ENCODE measurements at regions not wholly inside any gene's neighbourhood (a gene's known extent, or its start where the extent isn't known, plus 50 kb on each side); places are given as distances from the start of the nearest gene placed in this dataset.

GRCh38 chr5:136667789-136668188, 302.4 kb upstream of the TRPC7 start:
- no peak for TF ChIP-seq ZFX (IDR thresholded peaks at IDR 0.05; ENCODE audit: borderline replicate concordance)
- TF ChIP-seq CTCF (IDR thresholded peaks at IDR 0.05), result no peak
- H3K27ac ChIP-seq, result no peak overlapping the region

DNA sequence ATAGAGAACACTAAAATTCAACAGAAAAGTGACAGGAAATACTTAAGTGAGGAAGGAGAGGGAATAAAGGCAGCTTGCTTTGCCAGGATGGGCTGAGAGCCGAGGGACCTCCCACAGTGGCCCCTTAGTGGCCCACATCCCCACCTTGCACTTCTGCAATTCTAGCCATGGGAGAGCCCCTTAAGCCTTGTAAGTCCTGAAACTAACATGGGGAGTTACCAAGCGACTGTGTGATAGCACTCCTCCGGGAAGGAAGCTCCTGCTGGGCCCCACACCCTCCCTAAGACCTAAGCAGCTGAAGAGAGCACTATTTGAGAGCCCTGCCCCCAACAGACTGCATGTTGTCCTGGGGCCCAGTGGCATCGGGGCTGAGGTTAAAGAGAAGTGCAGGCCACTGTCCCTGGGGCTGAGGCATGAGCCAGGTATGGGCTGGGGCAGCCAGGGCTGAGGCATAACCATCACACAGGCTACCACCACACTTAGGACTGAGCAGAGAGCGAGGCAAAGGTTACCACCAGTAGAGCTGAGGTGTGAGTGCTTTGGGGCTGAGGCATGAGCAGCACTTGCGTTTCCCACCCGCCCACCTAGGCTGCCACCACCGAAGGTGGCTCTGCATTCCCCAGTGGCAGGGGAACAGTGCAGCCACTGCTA, 301.8 kb upstream of the TRPC7 start:
- TF ChIP-seq CTCF (IDR thresholded peaks at IDR 0.05) (no peak), ZFX (IDR thresholded peaks at IDR 0.05; ENCODE audit: borderline replicate concordance) (no peak)
- no peak overlapping the region for H3K27ac ChIP-seq

GRCh38 chr5:136665331-136665730, 300.0 kb upstream of the TRPC7 start:
- TF ChIP-seq ZFX (IDR thresholded peaks at IDR 0.05; ENCODE audit: borderline replicate concordance) (no peak), CTCF (IDR thresholded peaks at IDR 0.05) (no peak)
- no peak overlapping the region for H3K27ac ChIP-seq

GRCh38 chr5:136661026-136661425, 295.7 kb upstream of the TRPC7 start:
- TF ChIP-seq ZFX (IDR thresholded peaks at IDR 0.05; ENCODE audit: borderline replicate concordance) (no peak), CTCF (IDR thresholded peaks at IDR 0.05) (no peak)

DNA sequence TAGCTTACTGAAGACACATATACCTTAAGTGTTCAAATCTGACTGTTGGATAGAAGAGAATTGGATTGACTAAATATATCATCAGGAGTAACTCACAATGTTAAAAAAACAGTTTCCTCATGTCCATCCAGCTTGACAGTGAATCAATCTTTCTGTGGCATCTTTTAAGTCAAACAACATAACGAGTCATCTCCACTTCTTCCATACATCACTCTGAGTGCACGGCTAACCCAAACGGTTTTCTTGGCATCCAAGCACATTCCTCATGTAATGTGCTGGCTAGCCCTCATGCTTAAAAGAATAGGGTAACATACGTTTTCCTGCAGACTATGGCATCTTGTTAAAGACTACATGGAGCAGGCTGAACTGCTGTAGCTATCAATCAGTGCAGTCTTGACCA, 291.5 kb upstream of the TRPC7 start:
- H3K27ac ChIP-seq, result no peak overlapping the region
- TF ChIP-seq ZFX (IDR thresholded peaks at IDR 0.05; ENCODE audit: borderline replicate concordance) (no peak), CTCF (IDR thresholded peaks at IDR 0.05) (no peak)

More at GRCh38 chr5:136661026-136661425, 295.7 kb upstream of the TRPC7 start:
- H3K27ac ChIP-seq, result no peak overlapping the region

GRCh38 chr5:136655468-136655867, 290.1 kb upstream of the TRPC7 start:
- no peak overlapping the region for H3K27ac ChIP-seq
- TF ChIP-seq CTCF (IDR thresholded peaks at IDR 0.05), result no peak
- TF ChIP-seq ZFX (IDR thresholded peaks at IDR 0.05; ENCODE audit: borderline replicate concordance), result no peak

GRCh38 chr5:136646915-136647314, 281.6 kb upstream of the TRPC7 start:
- no peak overlapping the region for H3K27ac ChIP-seq

More at GRCh38 chr5:136646915-136647314, 281.6 kb upstream of the TRPC7 start:
- no peak for TF ChIP-seq ZFX (IDR thresholded peaks at IDR 0.05; ENCODE audit: borderline replicate concordance)
- no peak for TF ChIP-seq CTCF (IDR thresholded peaks at IDR 0.05)

Data from 22Rv1 (cell line).